ENCODE measurements at regions not wholly inside any gene's neighbourhood (a gene's known extent, or its start where the extent isn't known, plus 50 kb on each side); places are given as distances from the start of the nearest gene placed in this dataset.

- TF ChIP-seq FOXM1 (IDR thresholded peaks at IDR 0.05; ENCODE audit: borderline replicate concordance) = no peak
- no peak for TF ChIP-seq TARDBP (IDR thresholded peaks at IDR 0.05)
- no peak for TF ChIP-seq FOXK2 (IDR thresholded peaks at IDR 0.05)
Observed at GRCh38 chr5:110007101-110007500, 317.4 kb downstream of the MAN2A1 start.

Measured in HEK293T (cell line).